DND-41 (cell line): ENCODE measurements at regions not wholly inside any gene's neighbourhood (a gene's known extent, or its start where the extent isn't known, plus 50 kb on each side); places are given as distances from the start of the nearest gene placed in this dataset.

Source experiments
- CTCF ChIP-seq: IDR thresholded peaks from 2 replicates; pipeline ENCODE4 v1.5.1; 2012; ENCODE audit warnings: borderline replicate concordance, low read length, moderate library complexity, mild to moderate bottlenecking; ENCODE audit not compliant: poor library complexity, severe bottlenecking; ENCODE audit errors: extremely low read depth
- EZH2 ChIP-seq: IDR thresholded peaks from 3 replicates; pipeline ENCODE4 v1.6.1; 2012; ENCODE audit warnings: borderline replicate concordance, low read depth, mild to moderate bottlenecking, moderate library complexity, low read length, inconsistent platforms; ENCODE audit not compliant: severe bottlenecking

GRCh38 chr11:10628508-10629236 is 60.2 kb upstream of the LYVE1 start:
- TF ChIP-seq CTCF, result no peak
- TF ChIP-seq EZH2, result no peak
